AG04450 (cell line): ENCODE measurements at regions not wholly inside any gene's neighbourhood (a gene's known extent, or its start where the extent isn't known, plus 50 kb on each side); places are given as distances from the start of the nearest gene placed in this dataset.
"Not testable (repeated sequence)": the region's sequence is repeated elsewhere in the genome, so short reads cannot be mapped to it uniquely, and the experiment has no call there.

Experiments
- CTCF ChIA-PET: fragments of 300-600, 350-600 bp; formaldehyde crosslinking; extraction: SDS; loops from one replicate; lab custom pipeline; 2022; ENCODE audit warnings: antibody characterized with exemption, inconsistent platforms; lab: Charles Lee
- POLR2A ChIA-PET: fragments of 350-600 bp; formaldehyde crosslinking; extraction: SDS; loops from one replicate; lab custom pipeline; 2021; ENCODE audit warnings: antibody characterized with exemption, inconsistent platforms; lab: Yijun Ruan, JAX
- DNase-seq: peaks from one replicate; pipeline ENCODE4 v3.0.0-alpha.2; 2011; ENCODE audit warnings: low read depth, low spot score
- H3K27ac ChIP-seq: one replicate; pipeline ENCODE4 v1.5.1; 2012; ENCODE audit warnings: low read depth, low read length, control low read depth
- H3K27me3 ChIP-seq: one replicate; pipeline ENCODE4 v1.6.0; 2012; ENCODE audit warnings: low read length; ENCODE audit not compliant: control insufficient read depth, insufficient read depth
- H3K4me3 ChIP-seq: 2 replicates; pipeline ENCODE4 v1.5.1; 2011; ENCODE audit warnings: mild to moderate bottlenecking, low read depth, low read length, control low read depth
- H3K9me3 ChIP-seq: 2 replicates; pipeline ENCODE4 v1.5.1; 2012; ENCODE audit warnings: low read length; ENCODE audit not compliant: control insufficient read depth, insufficient read depth
- CTCF ChIP-seq: IDR thresholded peaks from 2 replicates; pipeline ENCODE4 v1.5.1; 2011; ENCODE audit warnings: low read depth, low read length, control low read depth, inconsistent platforms

GRCh38 chrX:138270931-138271330, 440.6 kb downstream of the FGF13 start:
- H3K9me3 ChIP-seq: no peaks in the 10 kb centered on the region
- POLR2A ChIA-PET: no interaction called here
- no peak for TF ChIP-seq CTCF
- CTCF ChIA-PET: no interaction called here
- H3K27ac ChIP-seq: no peak overlapping the region
- H3K27me3 ChIP-seq: no peaks in the 10 kb centered on the region
- DNase-seq: no peak
- no peak overlapping the region for H3K4me3 ChIP-seq

GRCh38 chrX:138282598-138283150, 428.8 kb downstream of the FGF13 start:
- H3K4me3 ChIP-seq, POLR2A ChIA-PET, DNase-seq, CTCF ChIA-PET, H3K27me3 ChIP-seq, H3K27ac ChIP-seq, H3K9me3 ChIP-seq: not testable (repeated sequence)

GRCh38 chrX:138287205-138287877, 424.2 kb downstream of the FGF13 start:
- H3K27ac ChIP-seq: no peak overlapping the region
- no peak for DNase-seq
- no peak for TF ChIP-seq CTCF
- ChIA-PET POLR2A (no interaction called here), CTCF (no interaction called here)
- H3K9me3 ChIP-seq: peaks cover 9% of the 10 kb centered on the region; the same call in 1 of the 2 replicates
- no peak overlapping the region for H3K4me3 ChIP-seq
- H3K27me3 ChIP-seq: no peaks in the 10 kb centered on the region

- Histone ChIP-seq H3K4me3 (no peak overlapping the region), H3K9me3 (no peaks in the 10 kb centered on the region), H3K27ac (no peak overlapping the region), H3K27me3 (no peaks in the 10 kb centered on the region)
- TF ChIP-seq CTCF: no peak
- CTCF ChIA-PET: no interaction called here
- DNase-seq: no peak
- POLR2A ChIA-PET: no interaction called here
Observed at GRCh38 chrX:138294951-138295350, 416.6 kb downstream of the FGF13 start.

GRCh38 chrX:138298268-138298667, 413.2 kb downstream of the FGF13 start:
- ChIA-PET POLR2A (no interaction called here), CTCF (no interaction called here)
- DNase-seq: no peak
- Histone ChIP-seq H3K9me3 (no peaks in the 10 kb centered on the region), H3K4me3 (no peak overlapping the region), H3K27ac (no peak overlapping the region), H3K27me3 (no peaks in the 10 kb centered on the region)
- no peak for TF ChIP-seq CTCF
